Loucy (cell line): ENCODE measurements at regions not wholly inside any gene's neighbourhood (a gene's known extent, or its start where the extent isn't known, plus 50 kb on each side); places are given as distances from the start of the nearest gene placed in this dataset.

Experiments
- H2AFZ ChIP-seq: fragments of 200-600 bp; sonication (generic); 2 replicates; pipeline ENCODE4 v1.6.0; 2016; ENCODE audit warnings: antibody characterized with exemption, mild to moderate bottlenecking, low read length, moderate library complexity
- H3F3A ChIP-seq: fragments of 200-600 bp; 2 replicates; pipeline ENCODE4 v1.6.0; 2016; ENCODE audit warnings: antibody characterized with exemption, low read depth, mild to moderate bottlenecking
- H3K27me3 ChIP-seq: fragments of 200-600 bp; sonication (generic); 2 replicates; pipeline ENCODE4 v1.6.1; 2014; ENCODE audit warnings: low read length, mild to moderate bottlenecking; ENCODE audit not compliant: insufficient read depth, poor library complexity, severe bottlenecking
- H3K36me3 ChIP-seq: fragments of 200-600 bp; sonication (generic); 2 replicates; pipeline ENCODE4 v1.6.1; 2016; ENCODE audit warnings: low read length; ENCODE audit not compliant: insufficient read depth
- H3K4me1 ChIP-seq: fragments of 200-600 bp; sonication (generic); 2 replicates; pipeline ENCODE4 v1.5.1; 2014; ENCODE audit warnings: low read length, mild to moderate bottlenecking; ENCODE audit not compliant: insufficient read depth, poor library complexity, severe bottlenecking
- H3K4me2 ChIP-seq: fragments of 200-600 bp; sonication (generic); 2 replicates; pipeline ENCODE4 v1.6.0; 2014; ENCODE audit warnings: antibody characterized with exemption, low read length, low read depth, mild to moderate bottlenecking; ENCODE audit not compliant: poor library complexity, severe bottlenecking
- H3K4me3 ChIP-seq: fragments of 200-600 bp; sonication (generic); 2 replicates; pipeline ENCODE4 v1.5.1; 2014; ENCODE audit warnings: low read length, mild to moderate bottlenecking, mixed read lengths; ENCODE audit not compliant: poor library complexity, severe bottlenecking
- H3K79me2 ChIP-seq: fragments of 200-600 bp; sonication (generic); 2 replicates; pipeline ENCODE4 v1.6.1; 2014; ENCODE audit warnings: low read length; ENCODE audit not compliant: insufficient read depth
- H3K9ac ChIP-seq: fragments of 200-600 bp; sonication (generic); 2 replicates; pipeline ENCODE4 v1.6.0; 2014; ENCODE audit warnings: mild to moderate bottlenecking, low read depth, low read length, moderate library complexity; ENCODE audit not compliant: poor library complexity, severe bottlenecking
- H3K9me2 ChIP-seq: fragments of 200-600 bp; sonication (generic); replicated peaks from 2 replicates; pipeline ENCODE4 v1.6.1; 2016; ENCODE audit warnings: low read depth, low read length, mixed read lengths
- H3K9me3 ChIP-seq: fragments of 200-600 bp; sonication (generic); 2 replicates; pipeline ENCODE4 v1.6.1; 2014; ENCODE audit warnings: mild to moderate bottlenecking, antibody characterized with exemption, low read length, low read depth; ENCODE audit not compliant: insufficient read depth
- H4K20me1 ChIP-seq: fragments of 200-600 bp; sonication (generic); 2 replicates; pipeline ENCODE4 v1.6.0; 2014; ENCODE audit warnings: antibody characterized with exemption, low read length, mild to moderate bottlenecking; ENCODE audit not compliant: insufficient read depth, poor library complexity, severe bottlenecking
- EZH2phosphoT487 ChIP-seq: fragments of 200-600 bp; IDR thresholded peaks from 2 replicates; pipeline ENCODE4 v1.6.1; 2018; ENCODE audit warnings: antibody characterized with exemption, mild to moderate bottlenecking, moderate library complexity, borderline replicate concordance
- TF ChIP-seq, protein P1 (sequence below): fragments of 200-600 bp; sonication (generic); conservative IDR thresholded peaks from 2 replicates; pipeline ENCODE4 v1.5.1; 2014; ENCODE audit warnings: mild to moderate bottlenecking, antibody characterized with exemption, low read length

DNA sequence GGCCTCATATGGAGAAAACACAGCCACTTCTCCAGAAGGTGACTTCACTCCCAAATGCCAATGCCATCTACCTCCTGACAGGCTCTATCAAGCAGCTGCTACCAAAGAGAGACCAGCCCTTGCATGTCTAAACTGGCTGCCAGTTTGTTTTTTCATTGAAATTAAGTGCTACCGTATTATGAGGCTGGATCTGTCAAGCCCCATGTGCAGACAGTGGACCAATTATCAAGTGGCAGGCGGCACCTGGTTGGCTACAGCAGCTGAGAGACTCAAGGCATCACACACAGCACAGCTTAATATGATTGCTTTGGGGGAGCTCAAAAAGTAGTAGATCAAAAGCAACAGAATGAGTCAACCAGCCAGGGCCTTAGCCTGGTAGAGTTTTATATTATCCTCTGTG, 1293.0 kb upstream of the TENM4 start:
- H3K36me3 ChIP-seq = no peaks in the 10 kb centered on the region
- H3K9me2 ChIP-seq = no peaks in the 10 kb centered on the region
- no peak overlapping the region for H3K4me2 ChIP-seq
- no peak overlapping the region for H3K9ac ChIP-seq
- no peaks in the 10 kb centered on the region for H3K9me3 ChIP-seq
- H2AFZ ChIP-seq = no peak overlapping the region
- H3K4me3 ChIP-seq = no peak overlapping the region
- no peaks in the 10 kb centered on the region for H3K79me2 ChIP-seq
- no peaks in the 10 kb centered on the region for H3K4me1 ChIP-seq
- no peaks in the 10 kb centered on the region for H3F3A ChIP-seq
- H4K20me1 ChIP-seq = no peaks in the 10 kb centered on the region
- TF ChIP-seq, protein P1, sequence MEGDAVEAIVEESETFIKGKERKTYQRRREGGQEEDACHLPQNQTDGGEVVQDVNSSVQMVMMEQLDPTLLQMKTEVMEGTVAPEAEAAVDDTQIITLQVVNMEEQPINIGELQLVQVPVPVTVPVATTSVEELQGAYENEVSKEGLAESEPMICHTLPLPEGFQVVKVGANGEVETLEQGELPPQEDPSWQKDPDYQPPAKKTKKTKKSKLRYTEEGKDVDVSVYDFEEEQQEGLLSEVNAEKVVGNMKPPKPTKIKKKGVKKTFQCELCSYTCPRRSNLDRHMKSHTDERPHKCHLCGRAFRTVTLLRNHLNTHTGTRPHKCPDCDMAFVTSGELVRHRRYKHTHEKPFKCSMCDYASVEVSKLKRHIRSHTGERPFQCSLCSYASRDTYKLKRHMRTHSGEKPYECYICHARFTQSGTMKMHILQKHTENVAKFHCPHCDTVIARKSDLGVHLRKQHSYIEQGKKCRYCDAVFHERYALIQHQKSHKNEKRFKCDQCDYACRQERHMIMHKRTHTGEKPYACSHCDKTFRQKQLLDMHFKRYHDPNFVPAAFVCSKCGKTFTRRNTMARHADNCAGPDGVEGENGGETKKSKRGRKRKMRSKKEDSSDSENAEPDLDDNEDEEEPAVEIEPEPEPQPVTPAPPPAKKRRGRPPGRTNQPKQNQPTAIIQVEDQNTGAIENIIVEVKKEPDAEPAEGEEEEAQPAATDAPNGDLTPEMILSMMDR = no peak
- no peak for TF ChIP-seq EZH2phosphoT487
- H3K27me3 ChIP-seq = no peaks in the 10 kb centered on the region

DNA sequence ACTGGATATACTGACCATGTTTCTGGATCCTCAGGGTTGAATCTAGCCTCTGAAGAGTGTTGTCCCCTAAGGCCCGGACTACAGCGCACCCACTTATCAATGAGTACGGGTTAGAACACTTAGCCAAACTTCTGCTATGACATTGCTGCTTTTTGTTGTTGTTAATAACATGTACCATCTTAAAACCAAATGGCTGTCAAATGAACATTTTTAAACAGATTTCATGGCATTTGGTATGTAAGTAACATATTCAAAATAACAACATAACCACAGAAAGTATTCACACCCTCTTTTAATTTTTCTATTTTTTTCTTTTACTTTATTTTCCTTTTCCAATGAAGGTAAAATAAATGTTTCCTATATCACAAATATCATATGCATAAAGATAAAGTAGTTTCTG, 1292.5 kb upstream of the TENM4 start:
- no peaks in the 10 kb centered on the region for H3K27me3 ChIP-seq
- H3F3A ChIP-seq = no peaks in the 10 kb centered on the region
- no peaks in the 10 kb centered on the region for H3K36me3 ChIP-seq
- H3K9ac ChIP-seq = no peak overlapping the region
- H3K4me3 ChIP-seq = no peak overlapping the region
- H2AFZ ChIP-seq = no peak overlapping the region
- no peaks in the 10 kb centered on the region for H3K9me3 ChIP-seq
- no peaks in the 10 kb centered on the region for H3K4me1 ChIP-seq
- no peak for TF ChIP-seq EZH2phosphoT487
- TF ChIP-seq, protein P1 = no peak
- no peak overlapping the region for H3K4me2 ChIP-seq
- no peaks in the 10 kb centered on the region for H4K20me1 ChIP-seq
- no peaks in the 10 kb centered on the region for H3K79me2 ChIP-seq
- no peaks in the 10 kb centered on the region for H3K9me2 ChIP-seq

DNA sequence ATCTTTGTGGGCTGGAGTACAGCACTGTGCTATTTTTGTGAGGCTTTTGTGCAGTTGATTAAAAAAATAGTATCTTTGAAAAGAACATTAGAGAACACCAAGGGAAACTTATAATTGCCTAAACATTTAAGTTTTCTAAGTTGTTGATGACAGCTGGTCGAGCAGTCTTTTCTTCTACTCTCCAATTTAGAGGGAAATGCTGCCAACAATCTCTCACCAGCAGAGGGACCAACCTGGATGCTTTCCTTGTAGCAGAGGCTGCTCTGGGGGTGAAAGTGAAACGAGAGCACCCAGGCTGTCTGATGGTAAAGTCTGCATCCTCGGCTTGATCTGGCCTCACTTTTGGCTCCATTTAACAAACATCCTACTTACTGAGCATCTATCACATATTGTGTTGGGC, 1286.5 kb upstream of the TENM4 start:
- H3K36me3 ChIP-seq = no peaks in the 10 kb centered on the region
- H3K79me2 ChIP-seq = no peaks in the 10 kb centered on the region
- H4K20me1 ChIP-seq = no peaks in the 10 kb centered on the region
- H3K9ac ChIP-seq = no peak overlapping the region
- TF ChIP-seq EZH2phosphoT487 = no peak
- TF ChIP-seq, protein P1 = no peak
- H2AFZ ChIP-seq = no peak overlapping the region
- peak overlapping the region; percentile 14 for H3K4me3 ChIP-seq
- H3K9me3 ChIP-seq = no peaks in the 10 kb centered on the region
- no peaks in the 10 kb centered on the region for H3K27me3 ChIP-seq
- H3K4me1 ChIP-seq = no peaks in the 10 kb centered on the region
- no peak overlapping the region for H3K4me2 ChIP-seq
- no peaks in the 10 kb centered on the region for H3F3A ChIP-seq
- H3K9me2 ChIP-seq = no peaks in the 10 kb centered on the region
